GM12872 (cell line): ENCODE measurements at regions not wholly inside any gene's neighbourhood (a gene's known extent, or its start where the extent isn't known, plus 50 kb on each side); places are given as distances from the start of the nearest gene placed in this dataset.

Experiments
- TF ChIP-seq, protein P1 (sequence below): IDR thresholded peaks from 3 replicates; pipeline ENCODE4 v1.5.1; 2011; ENCODE audit warnings: low read depth, mild to moderate bottlenecking, low read length, moderate library complexity; ENCODE audit not compliant: insufficient read depth

DNA sequence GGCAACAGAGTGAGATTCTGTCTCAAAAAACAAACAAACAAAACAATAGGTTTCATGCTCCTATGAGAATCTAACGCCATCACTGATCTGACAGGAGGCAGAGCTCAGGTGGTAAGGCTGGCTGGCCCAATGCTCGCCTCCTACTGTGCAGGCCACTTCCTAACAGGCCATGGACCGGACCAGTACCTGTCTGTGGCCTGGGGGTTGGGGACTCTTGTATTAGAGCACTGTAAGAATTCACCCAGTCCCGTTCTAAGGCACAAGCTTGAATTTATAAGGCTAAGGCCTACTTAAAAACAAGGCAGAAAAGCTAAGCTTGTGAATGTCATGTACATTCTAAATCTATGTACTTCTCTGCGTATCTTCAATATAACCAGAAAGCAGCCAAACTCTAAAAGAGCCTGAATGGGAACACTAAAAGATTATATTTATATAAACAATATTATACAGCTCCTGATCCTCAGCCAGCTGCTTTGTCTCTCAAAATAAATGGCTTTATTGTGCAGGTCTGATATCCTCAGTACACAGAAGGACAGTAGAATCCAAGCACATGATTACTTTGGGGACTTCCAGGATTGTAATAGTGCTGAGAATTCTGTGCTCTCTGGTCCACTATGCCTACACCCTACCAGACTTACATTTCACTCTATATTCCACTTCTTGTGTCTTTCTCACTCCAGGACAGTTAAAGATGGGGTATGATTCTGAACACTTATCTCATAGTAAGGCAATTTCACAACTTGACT is 64.5 kb upstream of the DST start:
- TF ChIP-seq, protein P1, sequence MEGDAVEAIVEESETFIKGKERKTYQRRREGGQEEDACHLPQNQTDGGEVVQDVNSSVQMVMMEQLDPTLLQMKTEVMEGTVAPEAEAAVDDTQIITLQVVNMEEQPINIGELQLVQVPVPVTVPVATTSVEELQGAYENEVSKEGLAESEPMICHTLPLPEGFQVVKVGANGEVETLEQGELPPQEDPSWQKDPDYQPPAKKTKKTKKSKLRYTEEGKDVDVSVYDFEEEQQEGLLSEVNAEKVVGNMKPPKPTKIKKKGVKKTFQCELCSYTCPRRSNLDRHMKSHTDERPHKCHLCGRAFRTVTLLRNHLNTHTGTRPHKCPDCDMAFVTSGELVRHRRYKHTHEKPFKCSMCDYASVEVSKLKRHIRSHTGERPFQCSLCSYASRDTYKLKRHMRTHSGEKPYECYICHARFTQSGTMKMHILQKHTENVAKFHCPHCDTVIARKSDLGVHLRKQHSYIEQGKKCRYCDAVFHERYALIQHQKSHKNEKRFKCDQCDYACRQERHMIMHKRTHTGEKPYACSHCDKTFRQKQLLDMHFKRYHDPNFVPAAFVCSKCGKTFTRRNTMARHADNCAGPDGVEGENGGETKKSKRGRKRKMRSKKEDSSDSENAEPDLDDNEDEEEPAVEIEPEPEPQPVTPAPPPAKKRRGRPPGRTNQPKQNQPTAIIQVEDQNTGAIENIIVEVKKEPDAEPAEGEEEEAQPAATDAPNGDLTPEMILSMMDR: no peak

DNA sequence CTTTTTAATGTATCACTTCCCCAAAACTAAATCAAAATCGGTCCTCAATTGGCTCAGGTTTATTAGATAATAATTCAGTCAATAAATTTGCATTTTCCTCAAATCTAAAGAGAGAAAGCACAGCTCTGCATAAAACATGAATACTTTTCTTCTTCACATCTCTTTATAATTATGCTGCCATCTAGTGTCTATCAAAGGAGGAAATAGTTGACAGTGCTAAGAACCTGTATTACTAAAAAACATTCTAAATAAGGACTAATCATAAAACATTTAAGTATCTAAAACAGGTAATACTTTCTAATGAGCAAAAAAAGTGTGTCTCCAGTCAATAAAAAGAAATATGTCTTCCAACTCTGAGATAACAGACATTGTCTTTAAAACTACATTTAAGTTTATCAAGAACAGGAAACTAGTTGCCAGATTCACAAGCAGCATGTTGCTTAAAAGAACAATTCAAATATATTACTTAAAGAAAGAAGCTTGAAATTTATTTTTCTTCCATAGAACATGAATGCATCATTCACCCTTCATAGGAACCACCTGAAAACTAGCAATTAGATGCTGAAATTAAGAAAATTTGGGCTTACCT is 56.5 kb upstream of the DST start:
- TF ChIP-seq, protein P1: no peak

DNA sequence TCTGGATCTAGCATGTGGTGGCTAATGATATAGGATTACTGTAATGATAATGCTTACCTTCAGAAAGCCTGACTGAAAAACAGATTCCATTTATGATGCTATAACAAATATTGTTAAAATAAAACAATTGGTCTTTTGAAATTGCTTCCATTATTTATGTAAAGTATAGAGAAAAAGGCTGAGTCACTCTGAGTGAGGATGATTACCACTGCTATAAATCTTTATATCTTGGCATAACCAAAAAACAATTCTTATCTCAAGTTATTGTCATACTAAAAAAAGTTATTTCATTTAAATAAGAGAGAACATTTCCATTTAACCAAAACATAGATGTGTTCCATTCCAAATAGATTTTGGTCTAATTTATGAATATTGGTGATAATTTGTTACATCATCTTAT is 53.0 kb upstream of the DST start:
- TF ChIP-seq, protein P1: no peak

DNA sequence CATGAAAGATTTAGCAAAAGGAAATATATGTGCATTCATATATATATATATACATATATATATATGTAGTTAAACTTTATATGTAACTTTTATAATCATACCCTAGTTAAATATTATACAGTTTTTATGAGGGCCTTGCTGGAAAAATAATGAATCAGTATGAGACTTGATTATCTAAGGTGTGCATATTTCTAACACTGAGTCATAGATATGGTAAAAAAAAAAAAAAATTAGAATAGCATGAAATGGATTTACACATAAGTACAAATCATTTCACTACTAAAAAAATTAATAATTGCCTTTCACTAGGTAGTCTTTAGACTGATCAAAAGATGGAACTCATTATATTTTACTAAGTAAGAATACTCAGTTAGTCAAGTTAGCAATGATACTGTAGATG is 51.3 kb upstream of the DST start:
- TF ChIP-seq, protein P1: no peak

DNA sequence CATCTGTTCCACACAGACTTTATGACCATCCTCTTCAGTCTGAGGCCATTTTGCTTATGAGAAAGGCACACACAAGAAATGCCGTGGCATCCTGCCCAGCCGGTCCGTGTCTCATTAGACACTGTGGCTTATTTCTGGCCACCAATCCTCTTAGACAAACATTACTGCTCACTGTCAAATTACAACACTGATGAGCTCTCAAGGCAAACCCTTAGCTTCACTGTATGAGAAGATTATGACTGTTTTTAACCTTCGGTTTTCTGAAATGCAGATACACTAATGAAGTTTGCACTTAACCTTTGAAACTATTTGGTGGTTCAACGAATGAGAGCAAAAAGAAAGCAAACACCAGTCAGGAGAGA is 50.5 kb upstream of the DST start:
- TF ChIP-seq, protein P1: no peak

DNA sequence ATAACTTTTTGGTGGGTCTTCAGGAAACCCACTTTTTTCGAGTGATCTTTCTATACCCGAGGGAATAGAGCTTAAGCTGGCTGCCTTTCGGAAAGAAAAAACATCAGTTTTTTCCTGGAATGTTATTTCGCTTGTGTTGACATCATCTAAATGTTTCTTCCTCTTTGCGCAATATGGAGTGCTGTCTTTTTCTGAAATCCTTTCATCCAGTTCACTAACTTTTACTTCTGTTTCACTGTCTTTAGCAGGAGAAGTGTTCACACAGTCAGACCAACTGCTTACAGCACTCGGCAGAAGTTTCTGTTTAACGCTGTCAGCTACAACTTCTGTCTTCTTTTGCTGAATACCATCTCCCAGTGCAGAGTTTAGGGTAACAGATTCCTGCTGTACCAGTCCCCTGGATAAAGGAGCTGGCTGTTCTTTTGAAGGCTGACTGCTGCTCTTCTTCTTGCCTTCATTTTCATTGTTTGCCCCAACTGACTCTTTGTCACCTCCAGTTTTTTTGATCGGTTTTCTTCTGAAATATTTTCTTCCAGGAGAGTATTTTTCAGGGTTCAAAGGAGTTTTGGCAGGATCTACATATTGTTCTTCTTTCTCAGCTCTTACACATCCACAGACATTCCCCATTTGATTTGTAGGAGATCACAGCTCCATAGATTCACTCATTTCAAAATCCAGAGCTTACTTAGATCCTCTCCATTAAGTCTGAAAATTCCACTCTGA is 50.0 kb upstream of the DST start:
- TF ChIP-seq, protein P1: no peak
